ENCODE measurements at regions not wholly inside any gene's neighbourhood (a gene's known extent, or its start where the extent isn't known, plus 50 kb on each side); places are given as distances from the start of the nearest gene placed in this dataset.

GRCh38 chr7:1309996-1310395 lies 77.3 kb downstream of the UNCX start:
- TF ChIP-seq ZNF707 (tag by site-specific recombination; IDR thresholded peaks at IDR 0.05): no peak
- TF ChIP-seq ZNF623 (tag by site-specific recombination; IDR thresholded peaks at IDR 0.05): no peak
- no peak for TF ChIP-seq ZNF175 (tag by site-specific recombination; IDR thresholded peaks at IDR 0.05)
- TF ChIP-seq CTCF (tag by site-specific recombination; IDR thresholded peaks at IDR 0.05): no peak
- no peak for TF ChIP-seq ZNF449 (tag by site-specific recombination; IDR thresholded peaks at IDR 0.05)
- TF ChIP-seq SP2 (tag by site-specific recombination; IDR thresholded peaks at IDR 0.05): no peak
- TF ChIP-seq PBX3 (CRISPR knock-in tag; IDR thresholded peaks at IDR 0.05): no peak

Measured in HEK293 (cell line).